Bronchial epithelial cell (primary cell): ENCODE measurements at regions not wholly inside any gene's neighbourhood (a gene's known extent, or its start where the extent isn't known, plus 50 kb on each side); places are given as distances from the start of the nearest gene placed in this dataset.
"Not testable (repeated sequence)": the region's sequence is repeated elsewhere in the genome, so short reads cannot be mapped to it uniquely, and the experiment has no call there.

ENCODE experiments used
- DNase-seq: peaks from one replicate; pipeline ENCODE4 v3.0.0-alpha.2; 2010; ENCODE audit warnings: low read depth
- FAIRE-seq: peaks from 2 replicates; lab custom pipeline; 2011; peaks lifted over from hg19 to GRCh38; lab: Jason Lieb, UNC
- H3K27me3 ChIP-seq: 2 replicates; pipeline ENCODE4 v1.5.1; 2011; ENCODE audit warnings: low read length; ENCODE audit not compliant: control insufficient read depth, insufficient read depth
- H3K36me3 ChIP-seq: 2 replicates; pipeline ENCODE4 v1.5.1; 2011; ENCODE audit warnings: low read length; ENCODE audit not compliant: control insufficient read depth, insufficient read depth
- H3K4me3 ChIP-seq: 2 replicates; pipeline ENCODE4 v1.5.1; 2011; ENCODE audit warnings: mild to moderate bottlenecking, low read depth, low read length, control low read depth
- CTCF ChIP-seq: IDR thresholded peaks from 2 replicates; pipeline ENCODE4 v1.5.1; 2011; ENCODE audit warnings: mild to moderate bottlenecking, moderate library complexity, low read length, control low read depth, inconsistent platforms; ENCODE audit not compliant: insufficient read depth, severe bottlenecking

GRCh38 chr13:81109026-81109425 lies 768.1 kb upstream of the SPRY2 start:
- H3K36me3 ChIP-seq = no peaks in the 10 kb centered on the region
- DNase-seq (no peak), FAIRE-seq (no peak)
- no peak for TF ChIP-seq CTCF
- no peak overlapping the region for H3K4me3 ChIP-seq
- no peaks in the 10 kb centered on the region for H3K27me3 ChIP-seq

GRCh38 chr13:81106348-81106747 lies 765.4 kb upstream of the SPRY2 start:
- no peaks in the 10 kb centered on the region for H3K27me3 ChIP-seq
- no peaks in the 10 kb centered on the region for H3K36me3 ChIP-seq
- H3K4me3 ChIP-seq = no peak overlapping the region
- TF ChIP-seq CTCF = no peak
- FAIRE-seq (no peak), DNase-seq (no peak)

GRCh38 chr13:81104035-81104715 lies 763.2 kb upstream of the SPRY2 start:
- Histone ChIP-seq H3K4me3 (no peak overlapping the region), H3K36me3 (no peaks in the 10 kb centered on the region), H3K27me3 (no peaks in the 10 kb centered on the region)
- no peak for FAIRE-seq
- no peak for TF ChIP-seq CTCF
- no peak for DNase-seq

- FAIRE-seq, DNase-seq: not testable (repeated sequence)
Observed at GRCh38 chr13:81102066-81102465, 761.1 kb upstream of the SPRY2 start.

GRCh38 chr13:81089371-81090157 lies 748.6 kb upstream of the SPRY2 start:
- no peak for TF ChIP-seq CTCF
- no peaks in the 10 kb centered on the region for H3K27me3 ChIP-seq
- H3K36me3 ChIP-seq = no peaks in the 10 kb centered on the region
- H3K4me3 ChIP-seq = no peak overlapping the region
- FAIRE-seq = no peak
- no peak for DNase-seq

More at GRCh38 chr13:81102066-81102465, 761.1 kb upstream of the SPRY2 start:
- H3K4me3 ChIP-seq, H3K36me3 ChIP-seq, H3K27me3 ChIP-seq: not testable (repeated sequence)

- no peak for DNase-seq
- no peak for TF ChIP-seq CTCF
- Histone ChIP-seq H3K4me3 (no peak overlapping the region), H3K27me3 (no peaks in the 10 kb centered on the region), H3K36me3 (no peaks in the 10 kb centered on the region)
- no peak for FAIRE-seq
Observed at GRCh38 chr13:81080911-81081454, 740.1 kb upstream of the SPRY2 start.
